OCI-LY7 (cell line): ENCODE measurements at regions not wholly inside any gene's neighbourhood (a gene's known extent, or its start where the extent isn't known, plus 50 kb on each side); places are given as distances from the start of the nearest gene placed in this dataset.

ENCODE experiments used
- BruUV-seq: library from RNA; stranded (reverse); fragments of 400-500 nt; replicated peaks from 2 replicates; lab custom pipeline; 2021; lab: Mats Ljungman, UMichigan
- CTCF ChIA-PET: fragments of 300-600 bp; sonication (Branson Sonifier 250); formaldehyde crosslinking; loops from one replicate; lab custom pipeline; 2022; ENCODE audit warnings: antibody characterized with exemption; ENCODE audit not compliant: unreplicated experiment; lab: Charles Lee
- POLR2A ChIA-PET: fragments of 300-600 bp; sonication (Branson Sonifier 250); formaldehyde crosslinking; loops from one replicate; lab custom pipeline; 2022; ENCODE audit warnings: antibody characterized with exemption; lab: Charles Lee
- DNase-seq: peaks from one replicate; pipeline ENCODE4 v3.0.0-alpha.2; 2015; ENCODE audit warnings: low spot score
- H2AFZ ChIP-seq: fragments of 200-600 bp; sonication (generic), shearing (Covaris generic); 2 replicates; pipeline ENCODE4 v1.6.1; 2014; ENCODE audit warnings: mild to moderate bottlenecking, antibody characterized with exemption, low read length, moderate library complexity
- H3K27ac ChIP-seq: fragments of 200-600 bp; sonication (generic); 2 replicates; pipeline ENCODE4 v1.5.1; 2014; ENCODE audit warnings: mixed run types, low read depth, mild to moderate bottlenecking, moderate library complexity, low read length, inconsistent platforms; ENCODE audit not compliant: poor library complexity, severe bottlenecking
- H3K36me3 ChIP-seq: fragments of 200-600 bp; sonication (generic); 2 replicates; pipeline ENCODE4 v1.6.1; 2014; ENCODE audit warnings: mild to moderate bottlenecking, antibody characterized with exemption, low read length, moderate library complexity, mixed read lengths; ENCODE audit not compliant: insufficient read depth
- H3K4me1 ChIP-seq: fragments of 200-600 bp; sonication (generic); 2 replicates; pipeline ENCODE4 v1.5.1; 2014; ENCODE audit warnings: mild to moderate bottlenecking, low read length; ENCODE audit not compliant: insufficient read depth, poor library complexity, severe bottlenecking
- H3K4me2 ChIP-seq: fragments of 200-600 bp; sonication (generic); 2 replicates; pipeline ENCODE4 v1.6.1; 2014; ENCODE audit warnings: mild to moderate bottlenecking, low read length
- H3K4me3 ChIP-seq: fragments of 200-600 bp; sonication (generic); 2 replicates; pipeline ENCODE4 v1.5.1; 2014; ENCODE audit warnings: mild to moderate bottlenecking, low read depth, low read length; ENCODE audit not compliant: poor library complexity, severe bottlenecking
- H3K79me2 ChIP-seq: fragments of 200-600 bp; sonication (generic); 2 replicates; pipeline ENCODE4 v1.6.1; 2016; ENCODE audit warnings: low read depth, mild to moderate bottlenecking, low read length, moderate library complexity, mixed read lengths; ENCODE audit not compliant: insufficient read depth
- H3K9me2 ChIP-seq: fragments of 200-600 bp; sonication (generic); 2 replicates; pipeline ENCODE4 v1.6.1; 2016; ENCODE audit warnings: mild to moderate bottlenecking, low read length, mixed read lengths; ENCODE audit not compliant: insufficient read depth
- H3K9me3 ChIP-seq: fragments of 200-600 bp; sonication (generic); 2 replicates; pipeline ENCODE4 v1.6.1; 2014; ENCODE audit warnings: mild to moderate bottlenecking, mixed run types, low read length, mixed read lengths
- H4K20me1 ChIP-seq: fragments of 200-600 bp; sonication (generic); 2 replicates; pipeline ENCODE4 v1.6.1; 2014; ENCODE audit warnings: mild to moderate bottlenecking, antibody characterized with exemption, low read length, moderate library complexity, mixed read lengths; ENCODE audit not compliant: insufficient read depth
- CTCF ChIP-seq: fragments of 200-600 bp; sonication (generic); conservative IDR thresholded peaks from 2 replicates; pipeline ENCODE4 v1.5.1; 2014; ENCODE audit warnings: mild to moderate bottlenecking, antibody characterized with exemption, low read length, moderate library complexity, mixed read lengths
- EZH2phosphoT487 ChIP-seq: fragments of 200-600 bp; sonication (generic); IDR thresholded peaks from 2 replicates; pipeline ENCODE4 v1.6.1; 2018; ENCODE audit warnings: low read depth, borderline replicate concordance, mild to moderate bottlenecking, mixed run types, antibody characterized with exemption, low read length, moderate library complexity, mixed read lengths
- intact Hi-C: fragments of 100-400 bp; cut with micrococcal nuclease; formaldehyde crosslinking; loops from one replicate; pipeline ENCODE4 v1.10.0; 2022; ENCODE audit not compliant: unreplicated experiment

- Histone ChIP-seq H3K4me1 (no peaks in the 10 kb centered on the region), H3K9me2 (no peaks in the 10 kb centered on the region), H3K79me2 (no peaks in the 10 kb centered on the region), H3K4me3 (no peak overlapping the region), H2AFZ (no peak overlapping the region), H3K4me2 (no peak overlapping the region), H4K20me1 (no peaks in the 10 kb centered on the region), H3K27ac (no peak overlapping the region), H3K36me3 (no peaks in the 10 kb centered on the region), H3K9me3 (no peaks in the 10 kb centered on the region)
- TF ChIP-seq EZH2phosphoT487 (no peak), CTCF (no peak)
- intact Hi-C loops: no loop called here
- DNase-seq: no peak
- BruUV-seq: no TSS peak
- ChIA-PET POLR2A (no interaction called here), CTCF (no interaction called here)
Measured at GRCh38 chr7:54678763-54679489, 80.1 kb downstream of the SEC61G start.

GRCh38 chr7:54674891-54675290 lies 84.1 kb downstream of the SEC61G start:
- TF ChIP-seq EZH2phosphoT487 (no peak), CTCF (no peak)
- DNase-seq: no peak
- Histone ChIP-seq H3K4me1 (no peaks in the 10 kb centered on the region), H3K36me3 (no peaks in the 10 kb centered on the region), H4K20me1 (no peaks in the 10 kb centered on the region), H3K4me2 (no peak overlapping the region), H3K79me2 (no peaks in the 10 kb centered on the region), H2AFZ (no peak overlapping the region), H3K9me3 (no peaks in the 10 kb centered on the region), H3K27ac (no peak overlapping the region), H3K9me2 (no peaks in the 10 kb centered on the region), H3K4me3 (no peak overlapping the region)
- CTCF ChIA-PET: no interaction called here
- intact Hi-C loops: no loop called here
- POLR2A ChIA-PET: interaction anchor here (0.5 kb wide), 1 partner anchor 11 kb away, joined by 3 read pairs; no protein-coding TSS in a partner anchor
- BruUV-seq: no TSS peak

GRCh38 chr7:54672519-54672918 lies 86.5 kb downstream of the SEC61G start:
- intact Hi-C loops: no loop called here
- ChIA-PET POLR2A (no interaction called here), CTCF (no interaction called here)
- Histone ChIP-seq H3K79me2 (no peaks in the 10 kb centered on the region), H3K4me1 (no peaks in the 10 kb centered on the region), H3K36me3 (no peaks in the 10 kb centered on the region), H3K9me2 (no peaks in the 10 kb centered on the region), H3K27ac (no peak overlapping the region), H3K4me2 (no peak overlapping the region), H4K20me1 (no peaks in the 10 kb centered on the region), H2AFZ (no peak overlapping the region), H3K9me3 (no peaks in the 10 kb centered on the region), H3K4me3 (no peak overlapping the region)
- no peak for DNase-seq
- TF ChIP-seq CTCF (no peak), EZH2phosphoT487 (no peak)
- BruUV-seq: no TSS peak
